B cell (primary cell): ENCODE measurements at regions not wholly inside any gene's neighbourhood (a gene's known extent, or its start where the extent isn't known, plus 50 kb on each side); places are given as distances from the start of the nearest gene placed in this dataset.

Experiments used
- CTCF ChIP-seq: fragments of 200-600 bp; IDR thresholded peaks from one replicate; pipeline ENCODE4 v1.8.0; 2022; ENCODE audit warnings: antibody characterized with exemption, mild to moderate bottlenecking
- EZH2 ChIP-seq: IDR thresholded peaks from 2 replicates; pipeline ENCODE4 v1.6.1; 2012; ENCODE audit warnings: borderline replicate concordance, low read depth, mild to moderate bottlenecking, moderate library complexity, low read length; ENCODE audit not compliant: insufficient read depth, poor library complexity, severe bottlenecking

- TF ChIP-seq CTCF = no peak
- TF ChIP-seq EZH2 = no peak
These were observed 146.4 kb upstream of the ARHGAP5 start for GRCh38 chr14:31930493-31931240.
